Erythroblast (primary cell): ENCODE measurements at regions not wholly inside any gene's neighbourhood (a gene's known extent, or its start where the extent isn't known, plus 50 kb on each side); places are given as distances from the start of the nearest gene placed in this dataset.

Experiments
- GATA1 ChIP-seq: IDR thresholded peaks from 2 replicates; pipeline ENCODE4 v1.6.1; 2011; ENCODE audit warnings: low read depth, mild to moderate bottlenecking, control low read depth, low read length, moderate library complexity
- POLR2A ChIP-seq: IDR thresholded peaks from 2 replicates; pipeline ENCODE4 v1.6.1; 2011; ENCODE audit warnings: mild to moderate bottlenecking, low read length

- TF ChIP-seq POLR2A (no peak), GATA1 (no peak)
These were observed 487.2 kb downstream of the QKI start for GRCh38 chr6:163901681-163902080.
